NB4 (cell line): ENCODE measurements at regions not wholly inside any gene's neighbourhood (a gene's known extent, or its start where the extent isn't known, plus 50 kb on each side); places are given as distances from the start of the nearest gene placed in this dataset.

Source experiments
- CTCF ChIP-seq: IDR thresholded peaks from one replicate; pipeline ENCODE4 v1.5.1; 2012; ENCODE audit warnings: low read depth, low read length
- MAX ChIP-seq: IDR thresholded peaks from 2 replicates; pipeline ENCODE4 v1.6.1; 2011; ENCODE audit warnings: low read depth, low read length
- MYC ChIP-seq: IDR thresholded peaks from 2 replicates; pipeline ENCODE4 v1.6.1; 2011; ENCODE audit warnings: low read depth, low read length
- POLR2A ChIP-seq: IDR thresholded peaks from 2 replicates; pipeline ENCODE4 v1.6.1; 2011; ENCODE audit warnings: mild to moderate bottlenecking; ENCODE audit not compliant: insufficient read length; ENCODE audit errors: extremely low read depth

GRCh38 chr6:95946906-95947305, 68.9 kb upstream of the FUT9 start:
- TF ChIP-seq MYC, result no peak
- TF ChIP-seq POLR2A, result no peak
- no peak for TF ChIP-seq CTCF
- TF ChIP-seq MAX, result no peak
